ENCODE measurements at regions not wholly inside any gene's neighbourhood (a gene's known extent, or its start where the extent isn't known, plus 50 kb on each side); places are given as distances from the start of the nearest gene placed in this dataset.

DNA sequence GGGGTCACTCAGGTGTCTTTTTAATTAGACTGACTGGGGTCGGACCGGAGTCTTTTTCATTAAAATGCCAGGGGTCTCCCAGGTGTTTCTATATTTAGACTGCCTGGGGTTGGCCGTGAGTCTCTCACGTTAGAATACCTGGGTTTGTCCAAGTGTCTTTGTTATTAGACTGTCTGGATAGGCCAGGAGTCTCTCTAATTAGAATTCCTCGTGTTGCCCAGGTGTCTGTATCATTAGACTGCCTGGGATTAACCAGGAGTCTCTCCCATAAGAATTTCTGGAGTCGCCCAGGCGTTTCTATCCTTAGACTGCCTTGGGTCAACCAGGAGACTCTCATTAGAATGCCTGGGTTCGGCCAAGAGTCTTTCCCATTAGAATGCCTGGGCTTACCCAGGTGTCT lies 1445.7 kb downstream of the UQCRFS1 start:
- TF ChIP-seq, protein P1, sequence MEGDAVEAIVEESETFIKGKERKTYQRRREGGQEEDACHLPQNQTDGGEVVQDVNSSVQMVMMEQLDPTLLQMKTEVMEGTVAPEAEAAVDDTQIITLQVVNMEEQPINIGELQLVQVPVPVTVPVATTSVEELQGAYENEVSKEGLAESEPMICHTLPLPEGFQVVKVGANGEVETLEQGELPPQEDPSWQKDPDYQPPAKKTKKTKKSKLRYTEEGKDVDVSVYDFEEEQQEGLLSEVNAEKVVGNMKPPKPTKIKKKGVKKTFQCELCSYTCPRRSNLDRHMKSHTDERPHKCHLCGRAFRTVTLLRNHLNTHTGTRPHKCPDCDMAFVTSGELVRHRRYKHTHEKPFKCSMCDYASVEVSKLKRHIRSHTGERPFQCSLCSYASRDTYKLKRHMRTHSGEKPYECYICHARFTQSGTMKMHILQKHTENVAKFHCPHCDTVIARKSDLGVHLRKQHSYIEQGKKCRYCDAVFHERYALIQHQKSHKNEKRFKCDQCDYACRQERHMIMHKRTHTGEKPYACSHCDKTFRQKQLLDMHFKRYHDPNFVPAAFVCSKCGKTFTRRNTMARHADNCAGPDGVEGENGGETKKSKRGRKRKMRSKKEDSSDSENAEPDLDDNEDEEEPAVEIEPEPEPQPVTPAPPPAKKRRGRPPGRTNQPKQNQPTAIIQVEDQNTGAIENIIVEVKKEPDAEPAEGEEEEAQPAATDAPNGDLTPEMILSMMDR (IDR thresholded peaks at IDR 0.05), result no peak
- H3K4me3 ChIP-seq, result no peak overlapping the region
- H3K36me3 ChIP-seq, result no peaks in the 10 kb centered on the region
- DNase-seq (ENCODE audit: low spot score in 2 of 2), result peak in 1 of 2 donors; percentile 21
- intact Hi-C loops (cut with DNase I), result no loop called here
- H3K4me1 ChIP-seq, result no peaks in the 10 kb centered on the region
- H3K9me3 ChIP-seq, result peaks cover 85 to 100% of the 10 kb centered on the region in 2 donors
- no peaks in the 10 kb centered on the region for H3K27me3 ChIP-seq
- no peak overlapping the region for H3K27ac ChIP-seq

DNA sequence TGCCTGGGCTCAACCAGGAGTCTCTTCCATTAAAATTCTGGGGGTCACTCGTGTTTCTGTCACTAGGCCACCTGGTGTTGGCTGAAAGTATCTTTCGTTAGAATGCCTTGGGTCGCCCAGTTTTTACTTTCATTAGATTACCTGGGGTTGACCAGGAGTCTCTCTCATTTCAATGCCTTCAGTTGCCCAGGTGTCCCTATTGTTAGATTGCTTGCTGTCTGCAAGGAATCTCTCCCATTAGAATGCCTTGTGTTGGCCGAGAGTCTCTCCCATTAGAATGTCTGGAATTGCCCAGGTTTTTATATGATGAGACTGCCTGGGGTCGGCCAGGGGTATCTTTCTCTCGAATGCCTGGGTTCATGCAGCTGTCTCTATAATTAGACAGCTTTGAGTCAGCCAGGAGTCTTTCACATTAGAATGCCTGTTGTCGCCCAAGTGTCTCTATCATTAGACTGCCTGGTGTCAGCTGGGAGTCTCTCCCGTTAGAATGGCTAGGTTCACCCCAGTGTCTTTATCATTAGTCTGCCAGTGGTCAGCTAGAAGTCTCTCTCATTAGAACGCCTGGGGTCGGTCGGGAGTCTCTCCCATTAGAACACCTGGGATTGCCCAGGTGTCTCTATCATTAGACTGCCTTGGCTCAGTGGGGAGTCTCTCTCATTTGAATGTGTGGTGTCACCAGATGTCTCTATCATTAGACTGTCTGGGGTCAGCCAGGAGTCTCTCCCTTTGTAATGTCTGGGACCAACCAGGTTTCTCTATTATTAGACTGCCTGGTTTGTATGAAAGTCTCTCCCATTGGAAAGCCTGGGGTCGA lies 1446.8 kb downstream of the UQCRFS1 start:
- Histone ChIP-seq H3K36me3 (no peaks in the 10 kb centered on the region), H3K4me3 (no peak overlapping the region), H3K4me1 (no peaks in the 10 kb centered on the region), H3K27ac (no peak overlapping the region), H3K27me3 (no peaks in the 10 kb centered on the region), H3K9me3 (peaks cover 89 to 98% of the 10 kb centered on the region in 2 donors)
- TF ChIP-seq, protein P1 (IDR thresholded peaks at IDR 0.05), result no peak
- DNase-seq (ENCODE audit: low spot score in 2 of 2), result peak in 1 of 2 donors; percentile 34
- intact Hi-C loops (cut with DNase I), result no loop called here

DNA sequence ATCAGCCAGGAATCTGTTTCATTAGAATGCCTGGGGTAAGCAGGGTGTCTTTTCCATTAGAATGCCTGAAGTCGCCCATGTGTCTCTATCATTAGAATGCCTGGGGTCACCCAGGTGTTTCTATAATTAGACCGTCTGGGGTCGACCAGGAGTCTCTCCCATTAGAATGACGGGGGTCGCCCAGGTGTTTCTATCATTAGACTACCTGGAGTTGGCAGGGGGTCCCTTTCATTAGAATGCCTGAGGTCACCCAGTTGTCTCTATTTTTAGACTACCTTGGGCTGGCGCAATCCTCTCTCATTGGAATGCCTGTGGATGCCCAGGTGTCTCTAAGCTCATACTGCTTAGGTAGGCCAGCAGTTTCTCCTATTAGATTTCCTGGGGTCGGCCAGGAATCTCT lies 1447.6 kb downstream of the UQCRFS1 start:
- DNase-seq (ENCODE audit: low spot score in 2 of 2), result peak in 1 of 2 donors; percentile 50
- no peaks in the 10 kb centered on the region for H3K36me3 ChIP-seq
- H3K27ac ChIP-seq, result no peak overlapping the region
- H3K9me3 ChIP-seq, result peaks cover 89 to 98% of the 10 kb centered on the region in 2 donors
- no peaks in the 10 kb centered on the region for H3K4me1 ChIP-seq
- TF ChIP-seq, protein P1 (IDR thresholded peaks at IDR 0.05), result no peak
- no peaks in the 10 kb centered on the region for H3K27me3 ChIP-seq
- H3K4me3 ChIP-seq, result no peak overlapping the region
- intact Hi-C loops (cut with DNase I), result no loop called here

DNA sequence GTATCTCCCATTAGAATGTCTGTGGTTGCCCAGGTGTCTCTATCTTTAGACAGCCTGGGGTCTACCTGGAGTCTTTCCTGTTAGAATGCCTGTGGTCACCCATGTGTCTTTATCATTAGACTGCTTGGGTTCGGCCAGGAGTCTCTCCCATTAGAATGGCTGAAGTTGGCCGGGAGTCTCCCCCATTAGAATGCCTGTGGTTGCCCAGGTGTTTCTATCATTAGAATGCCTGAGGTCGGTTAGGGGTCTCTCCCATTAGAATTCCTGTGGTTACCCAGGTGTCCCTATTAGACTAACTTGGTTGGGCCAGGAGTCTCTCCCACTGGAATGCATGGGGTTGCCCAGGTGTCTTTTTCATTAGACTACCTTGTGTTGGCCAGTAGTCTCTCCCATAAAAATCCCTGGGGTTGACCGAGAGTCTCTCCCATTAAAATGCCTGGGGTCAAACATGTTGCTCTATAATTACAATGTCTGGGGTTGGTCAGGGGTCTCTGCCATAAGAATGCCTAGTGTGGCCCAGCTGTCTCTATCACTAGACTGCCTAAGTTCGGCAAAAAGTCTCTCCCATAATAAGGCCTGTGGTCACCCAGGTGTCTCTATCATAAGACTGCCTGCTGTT lies 1448.7 kb downstream of the UQCRFS1 start:
- TF ChIP-seq, protein P1 (IDR thresholded peaks at IDR 0.05), result no peak
- H3K4me3 ChIP-seq, result no peak overlapping the region
- intact Hi-C loops (cut with DNase I), result no loop called here
- no peaks in the 10 kb centered on the region for H3K4me1 ChIP-seq
- H3K36me3 ChIP-seq, result no peaks in the 10 kb centered on the region
- DNase-seq (ENCODE audit: low spot score in 2 of 2), result peak in 1 of 2 donors; percentile 28
- peaks cover 86 to 98% of the 10 kb centered on the region in 2 donors for H3K9me3 ChIP-seq
- H3K27me3 ChIP-seq, result no peaks in the 10 kb centered on the region
- H3K27ac ChIP-seq, result no peak overlapping the region

DNA sequence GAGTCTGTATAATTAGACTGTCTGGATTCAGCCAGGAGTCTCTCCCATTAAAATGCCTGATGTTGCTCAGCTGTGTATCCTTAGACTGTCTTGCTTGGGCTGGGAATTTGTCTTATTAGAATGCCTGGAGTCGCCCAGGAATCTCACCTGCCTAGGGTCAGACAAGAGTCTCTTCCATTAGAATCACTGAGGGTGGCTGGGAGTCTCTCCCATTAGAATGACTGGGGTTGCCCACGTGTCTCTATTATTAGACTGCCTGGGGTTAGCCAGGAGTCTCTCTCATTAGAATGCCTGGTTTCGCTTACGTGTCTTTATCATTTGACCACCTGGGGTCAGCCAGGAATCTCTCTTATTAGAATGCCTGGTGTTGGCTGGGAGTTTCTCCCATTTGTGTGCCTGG lies 1450.0 kb downstream of the UQCRFS1 start:
- TF ChIP-seq, protein P1 (IDR thresholded peaks at IDR 0.05), result no peak
- H3K9me3 ChIP-seq, result peaks cover 75 to 98% of the 10 kb centered on the region in 2 donors
- intact Hi-C loops (cut with DNase I), result no loop called here
- no peak overlapping the region for H3K4me3 ChIP-seq
- peak in 1 of 2 donors; percentile 31 for DNase-seq (ENCODE audit: low spot score in 2 of 2)
- no peaks in the 10 kb centered on the region for H3K4me1 ChIP-seq
- H3K27me3 ChIP-seq, result no peaks in the 10 kb centered on the region
- no peak overlapping the region for H3K27ac ChIP-seq
- H3K36me3 ChIP-seq, result no peaks in the 10 kb centered on the region
